HepG2 (cell line): ENCODE measurements at regions not wholly inside any gene's neighbourhood (a gene's known extent, or its start where the extent isn't known, plus 50 kb on each side); places are given as distances from the start of the nearest gene placed in this dataset.

Source experiments
- ATAC-seq: fragments of 200-7000 bp; cut with Tn5 transposase; 3 replicates; pipeline ENCODE4 v1.9.1; 2020; ENCODE audit warnings: mild to moderate bottlenecking, moderate library complexity
- BruUV-seq: library from RNA; stranded (reverse); fragments of 400-500 nt; replicated peaks from 2 replicates; lab custom pipeline; 2021; lab: Mats Ljungman, UMichigan
- CTCF ChIA-PET: fragments of 300-600 bp; formaldehyde crosslinking; extraction: SDS; loops from one replicate; lab custom pipeline; 2021; ENCODE audit warnings: low total read pairs, inconsistent platforms, low intra/inter-chr PET ratio; lab: Yijun Ruan, JAX
- POLR2A ChIA-PET: fragments of 350-600 bp; sonication (Branson Sonifier 250); formaldehyde crosslinking; loops from one replicate; lab custom pipeline; 2020; ENCODE audit warnings: antibody characterized with exemption, inconsistent platforms; lab: Yijun Ruan, JAX
- DNase-seq: peaks from one replicate; pipeline ENCODE4 v3.0.0-alpha.2; 2015; ENCODE audit warnings: low spot score
- FAIRE-seq: peaks from 3 replicates; lab custom pipeline; 2011; peaks lifted over from hg19 to GRCh38; lab: Jason Lieb, UNC
- H2AFZ ChIP-seq: one replicate; pipeline ENCODE4 v1.6.1; 2011; ENCODE audit warnings: low read length, inconsistent platforms
- H3K27ac ChIP-seq: fragments of 300-600 bp; 3 replicates; pipeline ENCODE4 v1.8.0; 2011; ENCODE audit warnings: mixed run types, mild to moderate bottlenecking, mixed read lengths, low read length, inconsistent platforms; ENCODE audit not compliant: insufficient read depth; ENCODE audit errors: extremely low read length
- H3K27me3 ChIP-seq, 2 experiments: fragments of 200-600 bp in 1 of 2; 2 replicates in 1 of 2; 3 replicates in 1 of 2; pipeline versions ENCODE4 v1.6.0 to v1.8.0; 2011; ENCODE audit warnings: low read length in 2 of 2, mild to moderate bottlenecking in 2 of 2, moderate library complexity in 2 of 2, inconsistent platforms in 1 of 2; ENCODE audit not compliant: insufficient read depth in 2 of 2, control insufficient read depth in 1 of 2
- H3K36me3 ChIP-seq, 2 experiments: fragments of 200-600 bp in 1 of 2; replicated peaks in 1 of 2; 2 replicates in 1 of 2; 3 replicates in 1 of 2; pipeline versions ENCODE4 v1.5.1 to v1.8.0; 2011; ENCODE audit warnings: low read length in 2 of 2, inconsistent platforms in 1 of 2; ENCODE audit not compliant: insufficient read depth in 2 of 2, control insufficient read depth in 1 of 2
- H3K4me1 ChIP-seq: 2 replicates; pipeline ENCODE4 v1.5.1; 2012; ENCODE audit warnings: low read length, inconsistent platforms; ENCODE audit not compliant: insufficient read depth
- H3K4me2 ChIP-seq: 2 replicates; pipeline ENCODE4 v1.6.0; 2011; ENCODE audit warnings: low read depth, low read length, inconsistent platforms
- H3K4me3 ChIP-seq, 3 experiments: fragments of 200-600 bp in 1 of 3; sonication (generic), shearing (Covaris generic) in 1 of 3; replicated peaks in 1 of 3; 2 replicates each; pipeline ENCODE4 v1.5.1; 2011 to 2016; ENCODE audit warnings: low read length in 3 of 3, inconsistent platforms in 2 of 3, low read depth in 2 of 3, mild to moderate bottlenecking in 2 of 3, control low read depth in 1 of 3, mixed read lengths in 1 of 3; ENCODE audit not compliant: insufficient read depth in 1 of 3
- H3K79me2 ChIP-seq: one replicate; pipeline ENCODE4 v1.6.1; 2011; ENCODE audit warnings: low read length, inconsistent platforms; ENCODE audit not compliant: insufficient read depth
- H3K9ac ChIP-seq: 2 replicates; pipeline ENCODE4 v1.6.0; 2011; ENCODE audit warnings: mild to moderate bottlenecking, low read depth, low read length, inconsistent platforms; ENCODE audit not compliant: insufficient read depth
- H3K9me3 ChIP-seq: 2 replicates; pipeline ENCODE4 v1.5.1; 2012; ENCODE audit warnings: mild to moderate bottlenecking, low read length
- H4K20me1 ChIP-seq: 2 replicates; pipeline ENCODE4 v1.6.0; 2011; ENCODE audit warnings: inconsistent platforms, mild to moderate bottlenecking, low read length, moderate library complexity; ENCODE audit not compliant: insufficient read depth
- CSRNP2 ChIP-seq: sonication (generic); formaldehyde crosslinking; conservative IDR thresholded peaks from 2 replicates; pipeline ENCODE4 v1.8.0; 2022; ENCODE audit warnings: low read depth, missing genetic modification reagents
- HMGXB3 ChIP-seq: sonication (generic); formaldehyde crosslinking; IDR thresholded peaks from 2 replicates; pipeline ENCODE4 v1.4.0; 2020; ENCODE audit warnings: missing genetic modification reagents, borderline replicate concordance
- RBM39 ChIP-seq: fragments of 200-400 bp; formaldehyde crosslinking; IDR thresholded peaks from one replicate; pipeline ENCODE4 v1.6.1; 2018; ENCODE audit warnings: antibody characterized with exemption, mild to moderate bottlenecking, low read depth, low read length; ENCODE audit not compliant: poor library complexity, severe bottlenecking
- SATB2 ChIP-seq: sonication (generic); formaldehyde crosslinking; IDR thresholded peaks from 2 replicates; pipeline ENCODE4 v1.5.0; 2020; ENCODE audit warnings: missing genetic modification reagents
- TCF7L2 ChIP-seq: IDR thresholded peaks from 2 replicates; pipeline ENCODE4 v1.6.1; 2011; ENCODE audit warnings: mild to moderate bottlenecking, low read depth, low read length, moderate library complexity
- ZBTB43 ChIP-seq: sonication (generic); formaldehyde crosslinking; conservative IDR thresholded peaks from 2 replicates; pipeline ENCODE4 v1.4.0; 2020; ENCODE audit warnings: missing genetic modification reagents
- ZNF10 ChIP-seq: sonication (generic); formaldehyde crosslinking; IDR thresholded peaks from 2 replicates; pipeline ENCODE4 v1.4.0; 2020; ENCODE audit warnings: mild to moderate bottlenecking, low read depth, missing genetic modification reagents, borderline replicate concordance
- ZNF660 ChIP-seq: sonication (generic); formaldehyde crosslinking; IDR thresholded peaks from 2 replicates; pipeline ENCODE4 v1.5.1; 2020; ENCODE audit warnings: mild to moderate bottlenecking, low read depth, missing genetic modification reagents, borderline replicate concordance
- ZNF703 ChIP-seq: sonication (generic); formaldehyde crosslinking; IDR thresholded peaks from 2 replicates; pipeline ENCODE4 v1.5.1; 2020; ENCODE audit warnings: missing genetic modification reagents, mild to moderate bottlenecking, moderate library complexity, borderline replicate concordance
- ZNF788 ChIP-seq: sonication (generic); formaldehyde crosslinking; IDR thresholded peaks from 2 replicates; pipeline ENCODE4 v1.5.0; 2020; ENCODE audit warnings: mild to moderate bottlenecking, missing genetic modification reagents, borderline replicate concordance
- WGBS: methylation state at CpG from one replicate; pipeline ENCODE4 v1.1.6; 2017; ENCODE audit warnings: low lambda C conversion rate; 5-methylcytosine and 5-hydroxymethylcytosine counted together
- in situ Hi-C: cut with HindIII; loops from 2 replicates; pipeline ENCODE4 v1.10.0; 2017; ENCODE audit warnings: low pct_unique_long_range_greater_than_20kb; ENCODE audit not compliant: extremely low pct_ligation_motif_present
- intact Hi-C: fragments of 100-400 bp; cut with micrococcal nuclease; formaldehyde crosslinking; loops from one replicate; pipeline ENCODE4 v1.10.0; 2022; ENCODE audit not compliant: unreplicated experiment
- TF ChIP-seq, protein P1 (sequence below): sonication (generic); formaldehyde crosslinking; conservative IDR thresholded peaks from 2 replicates; pipeline ENCODE4 v1.4.0; 2020; ENCODE audit warnings: missing genetic modification reagents

DNA sequence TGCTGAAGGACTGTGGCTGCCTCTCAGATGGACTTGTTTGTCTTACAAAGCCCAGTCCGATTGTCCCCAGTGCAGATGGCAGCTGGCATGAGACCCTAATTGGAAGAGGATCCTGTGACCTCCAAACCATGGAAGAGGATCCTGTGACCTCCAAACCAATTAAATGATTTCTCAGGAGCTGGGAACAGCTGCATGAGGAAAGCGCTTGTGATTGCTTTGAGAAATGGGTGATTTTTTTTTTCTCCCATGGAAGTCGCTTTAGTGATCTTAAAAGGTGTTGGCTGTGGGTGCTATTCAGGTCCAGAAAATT lies 68.4 kb upstream of the LARS2 start:
- no peak overlapping the region for H3K27ac ChIP-seq
- no peak overlapping the region for H3K9ac ChIP-seq
- no peak overlapping the region for H3K4me3 ChIP-seq
- no peak overlapping the region for H2AFZ ChIP-seq
- no peak for FAIRE-seq
- no peaks in the 10 kb centered on the region for H3K9me3 ChIP-seq
- ATAC-seq = no peak
- no peaks in the 10 kb centered on the region for H4K20me1 ChIP-seq
- no peaks in the 10 kb centered on the region for H3K36me3 ChIP-seq
- BruUV-seq = no TSS peak
- H3K4me1 ChIP-seq = no peaks in the 10 kb centered on the region
- ChIA-PET POLR2A (no interaction called here), CTCF (no interaction called here)
- H3K27me3 ChIP-seq = peaks cover 3 to 35% of the 10 kb centered on the region in 2 experiments
- H3K4me2 ChIP-seq = no peak overlapping the region
- DNase-seq = no peak
- in situ Hi-C loops = no loop called here
- WGBS = 43% methylated on average over 3 of the region's 3 CpGs
- intact Hi-C loops = no loop called here
- H3K79me2 ChIP-seq = no peaks in the 10 kb centered on the region
- TF ChIP-seq HMGXB3 (no peak), ZNF703 (CRISPR knock-in tag) (no peak), TCF7L2 (no peak), ZBTB43 (CRISPR knock-in tag) (no peak), SATB2 (no peak), ZNF660 (no peak), ZNF788 (CRISPR knock-in tag) (no peak), RBM39 (no peak), ZNF10 (CRISPR knock-in tag) (no peak), CSRNP2 (CRISPR knock-in tag) (no peak)
- TF ChIP-seq, protein P1, sequence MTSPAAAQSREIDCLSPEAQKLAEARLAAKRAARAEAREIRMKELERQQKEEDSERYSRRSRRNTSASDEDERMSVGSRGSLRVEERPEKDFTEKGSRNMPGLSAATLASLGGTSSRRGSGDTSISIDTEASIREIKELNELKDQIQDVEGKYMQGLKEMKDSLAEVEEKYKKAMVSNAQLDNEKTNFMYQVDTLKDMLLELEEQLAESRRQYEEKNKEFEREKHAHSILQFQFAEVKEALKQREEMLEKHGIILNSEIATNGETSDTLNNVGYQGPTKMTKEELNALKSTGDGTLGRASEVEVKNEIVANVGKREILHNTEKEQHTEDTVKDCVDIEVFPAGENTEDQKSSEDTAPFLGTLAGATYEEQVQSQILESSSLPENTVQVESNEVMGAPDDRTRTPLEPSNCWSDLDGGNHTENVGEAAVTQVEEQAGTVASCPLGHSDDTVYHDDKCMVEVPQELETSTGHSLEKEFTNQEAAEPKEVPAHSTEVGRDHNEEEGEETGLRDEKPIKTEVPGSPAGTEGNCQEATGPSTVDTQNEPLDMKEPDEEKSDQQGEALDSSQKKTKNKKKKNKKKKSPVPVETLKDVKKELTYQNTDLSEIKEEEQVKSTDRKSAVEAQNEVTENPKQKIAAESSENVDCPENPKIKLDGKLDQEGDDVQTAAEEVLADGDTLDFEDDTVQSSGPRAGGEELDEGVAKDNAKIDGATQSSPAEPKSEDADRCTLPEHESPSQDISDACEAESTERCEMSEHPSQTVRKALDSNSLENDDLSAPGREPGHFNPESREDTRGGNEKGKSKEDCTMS = no peak
